Osteocyte (in vitro differentiated cells): ENCODE measurements at regions not wholly inside any gene's neighbourhood (a gene's known extent, or its start where the extent isn't known, plus 50 kb on each side); places are given as distances from the start of the nearest gene placed in this dataset.

Experiments used
- DNase-seq: peaks from one replicate; pipeline ENCODE4 v3.0.0; 2021; ENCODE audit warnings: mixed read lengths; ENCODE audit not compliant: unreplicated experiment; ENCODE audit errors: extremely low spot score
- H3K27ac Mint-ChIP-seq: one replicate; pipeline ENCODE4 v1.8.0; 2021; ENCODE audit warnings: mild to moderate bottlenecking, mixed read lengths; ENCODE audit not compliant: unreplicated experiment
- H3K27me3 Mint-ChIP-seq: one replicate; pipeline ENCODE4 v1.8.0; 2021; ENCODE audit warnings: mixed read lengths; ENCODE audit not compliant: unreplicated experiment
- H3K36me3 Mint-ChIP-seq: one replicate; pipeline ENCODE4 v1.8.0; 2021; ENCODE audit warnings: mixed read lengths; ENCODE audit not compliant: unreplicated experiment
- H3K4me1 Mint-ChIP-seq: one replicate; pipeline ENCODE4 v1.8.0; 2021; ENCODE audit warnings: mixed read lengths; ENCODE audit not compliant: unreplicated experiment
- H3K4me3 Mint-ChIP-seq: one replicate; pipeline ENCODE4 v1.8.0; 2021; ENCODE audit warnings: mild to moderate bottlenecking, moderate library complexity, mixed read lengths; ENCODE audit not compliant: unreplicated experiment
- H3K9me3 Mint-ChIP-seq: one replicate; pipeline ENCODE4 v1.8.0; 2021; ENCODE audit warnings: mixed read lengths; ENCODE audit not compliant: unreplicated experiment
- TF ChIP-seq, protein P1 (sequence below): fragments of 200-600 bp; sonication (generic); IDR thresholded peaks from 2 replicates; pipeline ENCODE4 v1.5.0; 2021; ENCODE audit warnings: antibody characterized with exemption, mild to moderate bottlenecking, moderate library complexity

DNA sequence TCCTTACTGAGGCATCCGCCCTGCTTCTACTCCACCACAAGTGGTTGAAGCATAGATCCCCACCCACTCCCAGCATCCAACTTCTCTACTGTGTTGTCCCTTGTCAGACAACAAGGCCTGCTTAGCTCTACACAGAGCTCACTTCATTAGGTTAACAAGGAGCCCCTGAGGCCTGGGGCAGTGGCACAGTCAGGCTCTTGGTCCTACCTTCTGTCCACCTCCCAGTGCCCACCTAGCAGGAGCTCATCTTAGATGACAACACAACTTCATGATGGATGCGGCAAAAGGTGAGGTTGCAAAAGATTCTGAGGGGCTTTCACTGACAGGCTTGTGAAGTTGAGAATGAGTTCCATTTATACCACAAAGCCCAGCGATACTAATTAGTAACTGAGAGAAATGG lies 432.0 kb upstream of the CDH5 start:
- Mint-ChIP-seq H3K9me3 (peaks cover 6% of the 10 kb centered on the region), H3K27ac (no peak overlapping the region), H3K27me3 (peaks cover 10% of the 10 kb centered on the region), H3K4me3 (no peak overlapping the region), H3K4me1 (no peaks in the 10 kb centered on the region), H3K36me3 (no peaks in the 10 kb centered on the region)
- no peak for DNase-seq
- TF ChIP-seq, protein P1, sequence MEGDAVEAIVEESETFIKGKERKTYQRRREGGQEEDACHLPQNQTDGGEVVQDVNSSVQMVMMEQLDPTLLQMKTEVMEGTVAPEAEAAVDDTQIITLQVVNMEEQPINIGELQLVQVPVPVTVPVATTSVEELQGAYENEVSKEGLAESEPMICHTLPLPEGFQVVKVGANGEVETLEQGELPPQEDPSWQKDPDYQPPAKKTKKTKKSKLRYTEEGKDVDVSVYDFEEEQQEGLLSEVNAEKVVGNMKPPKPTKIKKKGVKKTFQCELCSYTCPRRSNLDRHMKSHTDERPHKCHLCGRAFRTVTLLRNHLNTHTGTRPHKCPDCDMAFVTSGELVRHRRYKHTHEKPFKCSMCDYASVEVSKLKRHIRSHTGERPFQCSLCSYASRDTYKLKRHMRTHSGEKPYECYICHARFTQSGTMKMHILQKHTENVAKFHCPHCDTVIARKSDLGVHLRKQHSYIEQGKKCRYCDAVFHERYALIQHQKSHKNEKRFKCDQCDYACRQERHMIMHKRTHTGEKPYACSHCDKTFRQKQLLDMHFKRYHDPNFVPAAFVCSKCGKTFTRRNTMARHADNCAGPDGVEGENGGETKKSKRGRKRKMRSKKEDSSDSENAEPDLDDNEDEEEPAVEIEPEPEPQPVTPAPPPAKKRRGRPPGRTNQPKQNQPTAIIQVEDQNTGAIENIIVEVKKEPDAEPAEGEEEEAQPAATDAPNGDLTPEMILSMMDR, result no peak

DNA sequence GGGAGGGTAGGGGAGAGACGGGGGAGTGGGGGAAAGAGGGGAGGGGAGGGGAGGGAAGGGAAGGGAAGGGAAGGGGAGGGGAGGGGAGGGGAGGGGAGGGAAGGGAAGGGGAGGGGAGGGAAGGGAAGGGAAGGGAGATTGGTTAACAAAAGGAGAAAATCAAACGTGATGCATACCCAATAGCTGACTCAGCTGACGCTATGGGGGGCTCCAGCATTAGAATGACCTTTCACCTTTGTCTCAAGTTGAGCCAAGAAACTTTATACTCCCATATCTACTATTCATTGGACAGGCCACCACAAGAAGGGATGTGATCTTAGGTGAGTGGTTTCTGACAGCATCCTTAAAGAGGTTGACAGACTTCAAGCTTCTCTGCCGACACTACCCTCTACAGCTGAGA lies 432.8 kb upstream of the CDH5 start:
- DNase-seq, result no peak
- Mint-ChIP-seq H3K27me3 (peaks cover 10% of the 10 kb centered on the region), H3K9me3 (peaks cover 6% of the 10 kb centered on the region), H3K4me1 (no peaks in the 10 kb centered on the region), H3K36me3 (peaks cover 3% of the 10 kb centered on the region), H3K27ac (no peak overlapping the region), H3K4me3 (no peak overlapping the region)
- TF ChIP-seq, protein P1, result no peak

DNA sequence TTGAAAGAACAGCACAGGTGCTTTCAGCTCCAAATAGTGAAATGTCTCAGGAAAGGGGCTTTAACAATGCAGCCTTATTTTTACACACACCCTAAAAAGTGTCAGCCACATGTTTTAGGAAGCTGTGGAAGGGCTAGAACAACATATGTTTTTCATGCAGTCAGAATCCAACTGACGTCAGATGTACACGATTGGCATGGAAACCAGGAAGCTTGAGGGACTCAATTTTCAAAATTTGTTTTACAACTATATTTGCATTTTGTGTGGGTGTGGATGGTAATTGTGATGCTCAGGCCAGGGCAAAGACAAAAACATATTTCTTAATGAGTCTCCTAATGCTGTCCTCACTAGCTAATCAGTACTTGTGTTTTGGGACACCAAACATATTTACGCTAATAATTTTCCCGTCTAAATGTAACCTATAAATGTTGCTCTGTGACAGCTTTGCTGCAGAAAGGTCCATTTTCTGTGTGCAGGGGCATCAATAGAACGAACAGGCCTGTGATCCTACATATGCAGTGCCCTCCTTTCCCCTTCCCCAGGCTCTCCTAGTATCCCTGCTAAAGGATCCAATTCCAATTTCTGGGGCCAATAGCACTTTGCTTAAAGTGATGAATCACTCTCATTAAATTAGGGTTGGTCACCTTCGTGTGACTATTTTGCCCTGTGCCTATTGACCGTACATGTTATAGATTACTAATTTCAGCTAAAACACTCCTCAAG lies 434.0 kb upstream of the CDH5 start:
- TF ChIP-seq, protein P1, result no peak
- no peak overlapping the region for H3K27ac Mint-ChIP-seq
- H3K36me3 Mint-ChIP-seq, result peaks cover 6% of the 10 kb centered on the region
- H3K27me3 Mint-ChIP-seq, result peaks cover 18% of the 10 kb centered on the region
- H3K4me3 Mint-ChIP-seq, result no peak overlapping the region
- H3K4me1 Mint-ChIP-seq, result no peaks in the 10 kb centered on the region
- H3K9me3 Mint-ChIP-seq, result peaks cover 12% of the 10 kb centered on the region
- DNase-seq, result no peak

DNA sequence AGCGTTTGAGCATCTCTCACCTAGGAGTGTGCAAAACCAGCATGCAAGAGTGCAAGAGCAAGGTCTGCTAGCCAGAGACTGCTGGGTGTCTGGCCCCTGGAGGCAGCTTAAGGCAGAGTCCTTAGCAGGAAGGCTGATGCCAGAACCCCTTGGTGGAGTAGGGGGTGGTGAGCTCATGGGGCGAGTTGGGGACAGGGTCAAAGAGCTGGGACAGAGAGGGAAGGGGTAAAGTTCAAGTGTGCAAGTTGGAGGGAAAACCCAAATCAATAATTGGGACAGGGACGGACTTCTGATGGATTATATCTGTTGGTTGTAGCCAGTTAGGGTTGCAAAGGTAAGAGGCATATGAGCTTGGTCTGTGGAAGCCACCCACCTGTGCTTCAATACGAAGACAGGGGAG lies 443.6 kb upstream of the CDH5 start:
- Mint-ChIP-seq H3K36me3 (no peaks in the 10 kb centered on the region), H3K4me1 (peaks cover 2% of the 10 kb centered on the region), H3K9me3 (peaks cover under 1% of the 10 kb centered on the region), H3K27me3 (peaks cover 14% of the 10 kb centered on the region), H3K27ac (no peak overlapping the region), H3K4me3 (no peak overlapping the region)
- DNase-seq, result no peak
- TF ChIP-seq, protein P1, result no peak

DNA sequence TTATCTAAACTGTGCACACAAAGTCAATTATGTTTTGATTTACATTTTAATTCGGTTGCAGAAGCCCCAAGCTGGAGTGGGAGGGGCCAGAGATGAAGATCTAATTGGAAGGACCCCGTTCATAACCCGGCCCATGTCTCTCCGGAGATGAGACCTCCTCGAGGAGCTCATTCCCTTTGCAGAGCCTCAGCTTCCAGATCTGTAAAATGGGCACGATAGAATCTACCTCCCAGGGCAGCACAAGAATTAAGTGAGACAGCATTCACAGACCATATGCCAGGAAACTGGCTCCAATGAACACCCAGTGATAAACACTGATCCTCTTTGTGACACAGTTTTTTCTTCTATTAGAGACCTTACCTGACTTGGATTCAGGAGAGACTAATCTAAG lies 446.5 kb upstream of the CDH5 start:
- DNase-seq, result no peak
- TF ChIP-seq, protein P1, result no peak
- H3K36me3 Mint-ChIP-seq, result no peaks in the 10 kb centered on the region
- no peak overlapping the region for H3K4me3 Mint-ChIP-seq
- H3K27me3 Mint-ChIP-seq, result peaks cover 11% of the 10 kb centered on the region
- no peak overlapping the region for H3K27ac Mint-ChIP-seq
- H3K4me1 Mint-ChIP-seq, result no peaks in the 10 kb centered on the region
- H3K9me3 Mint-ChIP-seq, result no peaks in the 10 kb centered on the region
